Hepatocyte (in vitro differentiated cells): ENCODE measurements at regions not wholly inside any gene's neighbourhood (a gene's known extent, or its start where the extent isn't known, plus 50 kb on each side); places are given as distances from the start of the nearest gene placed in this dataset.

Experiments used
- DNase-seq: peaks from one replicate; pipeline ENCODE4 v3.0.0-alpha.2; 2016; ENCODE audit warnings: low spot score
- H2AFZ ChIP-seq: fragments of 200-600 bp; sonication (generic); 2 replicates; pipeline ENCODE4 v1.6.0; 2016; ENCODE audit warnings: antibody characterized with exemption, mild to moderate bottlenecking
- H3K27ac ChIP-seq: fragments of 200-600 bp; sonication (generic); 2 replicates; pipeline ENCODE4 v1.5.1; 2016; ENCODE audit warnings: mild to moderate bottlenecking
- H3K27me3 ChIP-seq: fragments of 200-600 bp; sonication (generic); 2 replicates; pipeline ENCODE4 v1.6.1; 2016
- H3K36me3 ChIP-seq: fragments of 200-600 bp; sonication (generic); replicated peaks from 2 replicates; pipeline ENCODE4 v1.5.1; 2016; ENCODE audit warnings: low read depth; ENCODE audit not compliant: insufficient read depth
- H3K4me1 ChIP-seq: fragments of 200-600 bp; sonication (generic); 2 replicates; pipeline ENCODE4 v1.5.1; 2016; ENCODE audit warnings: mild to moderate bottlenecking, moderate library complexity; ENCODE audit not compliant: insufficient read depth
- H3K4me2 ChIP-seq: fragments of 200-600 bp; sonication (generic); 2 replicates; pipeline ENCODE4 v1.6.0; 2016
- H3K4me3 ChIP-seq: fragments of 200-600 bp; sonication (generic); 2 replicates; pipeline ENCODE4 v1.5.1; 2016; ENCODE audit warnings: mild to moderate bottlenecking
- H3K79me2 ChIP-seq: fragments of 200-600 bp; sonication (generic); 2 replicates; pipeline ENCODE4 v1.6.0; 2017; ENCODE audit warnings: mild to moderate bottlenecking
- H3K9me2 ChIP-seq: fragments of 200-600 bp; sonication (generic); replicated peaks from 2 replicates; pipeline ENCODE4 v1.6.0; 2017; ENCODE audit warnings: mild to moderate bottlenecking; ENCODE audit not compliant: insufficient read depth
- H3K9me3 ChIP-seq: fragments of 200-600 bp; sonication (generic); 2 replicates; pipeline ENCODE4 v1.5.1; 2016; ENCODE audit warnings: low read depth, mild to moderate bottlenecking
- H4K20me1 ChIP-seq: fragments of 200-600 bp; sonication (generic); 2 replicates; pipeline ENCODE4 v1.6.0; 2016; ENCODE audit warnings: mild to moderate bottlenecking; ENCODE audit not compliant: insufficient read depth, poor library complexity, severe bottlenecking
- CTCF ChIP-seq: fragments of 200-600 bp; sonication (generic); IDR thresholded peaks from 2 replicates; pipeline ENCODE4 v1.5.1; 2016; ENCODE audit warnings: antibody characterized with exemption, mild to moderate bottlenecking; ENCODE audit not compliant: poor library complexity
- EZH2 ChIP-seq: fragments of 200-600 bp; sonication (generic); IDR thresholded peaks from 2 replicates; pipeline ENCODE4 v1.6.1; 2016; ENCODE audit warnings: antibody characterized with exemption, mild to moderate bottlenecking, borderline replicate concordance
- EZH2phosphoT487 ChIP-seq: fragments of 200-600 bp; sonication (generic); IDR thresholded peaks from one replicate; pipeline ENCODE4 v1.6.1; 2018; ENCODE audit warnings: antibody characterized with exemption, mild to moderate bottlenecking, low read depth, moderate library complexity; ENCODE audit not compliant: unreplicated experiment, severe bottlenecking
- WGBS: methylation state at CpG from one replicate; pipeline ENCODE4 v1.1.6; 2016; ENCODE audit warnings: low lambda C conversion rate; ENCODE audit errors: missing lambda C conversion rate; 5-methylcytosine and 5-hydroxymethylcytosine counted together

- TF ChIP-seq EZH2, result no peak
- no peak for TF ChIP-seq EZH2phosphoT487
- no peak for TF ChIP-seq CTCF
- 68% methylated on average over 1 of the region's 1 CpG for WGBS
Observed at GRCh38 chr3:116977441-116977840, 267.9 kb downstream of the TUSC7 start.

GRCh38 chr3:116980099-116980498, 270.5 kb downstream of the TUSC7 start:
- Histone ChIP-seq H3K4me2 (no peak overlapping the region), H3K36me3 (no peaks in the 10 kb centered on the region), H3K9me3 (no peaks in the 10 kb centered on the region), H3K4me3 (no peak overlapping the region), H4K20me1 (no peaks in the 10 kb centered on the region), H2AFZ (no peak overlapping the region), H3K79me2 (no peaks in the 10 kb centered on the region), H3K27me3 (no peaks in the 10 kb centered on the region), H3K4me1 (no peaks in the 10 kb centered on the region), H3K9me2 (no peaks in the 10 kb centered on the region), H3K27ac (no peak overlapping the region)
- no peak for TF ChIP-seq CTCF
- no peak for TF ChIP-seq EZH2
- TF ChIP-seq EZH2phosphoT487, result no peak
- no peak for DNase-seq
- WGBS, result 55% methylated on average over 3 of the region's 3 CpGs

More at GRCh38 chr3:116977441-116977840, 267.9 kb downstream of the TUSC7 start:
- no peak overlapping the region for H3K4me2 ChIP-seq
- H4K20me1 ChIP-seq, result no peaks in the 10 kb centered on the region
- no peaks in the 10 kb centered on the region for H3K27me3 ChIP-seq
- H3K36me3 ChIP-seq, result no peaks in the 10 kb centered on the region
- H3K9me3 ChIP-seq, result no peaks in the 10 kb centered on the region
- no peaks in the 10 kb centered on the region for H3K9me2 ChIP-seq
- no peak for DNase-seq
- H3K4me3 ChIP-seq, result no peak overlapping the region
- no peaks in the 10 kb centered on the region for H3K4me1 ChIP-seq
- H2AFZ ChIP-seq, result no peak overlapping the region
- no peaks in the 10 kb centered on the region for H3K79me2 ChIP-seq
- no peak overlapping the region for H3K27ac ChIP-seq

GRCh38 chr3:116981089-116981488, 271.5 kb downstream of the TUSC7 start:
- DNase-seq, result no peak

More at GRCh38 chr3:116981089-116981488, 271.5 kb downstream of the TUSC7 start:
- Histone ChIP-seq H2AFZ (no peak overlapping the region), H3K4me3 (no peak overlapping the region), H3K9me2 (no peaks in the 10 kb centered on the region), H4K20me1 (no peaks in the 10 kb centered on the region), H3K9me3 (no peaks in the 10 kb centered on the region), H3K36me3 (no peaks in the 10 kb centered on the region), H3K79me2 (no peaks in the 10 kb centered on the region), H3K27me3 (no peaks in the 10 kb centered on the region), H3K27ac (no peak overlapping the region), H3K4me2 (no peak overlapping the region), H3K4me1 (no peaks in the 10 kb centered on the region)
- WGBS, result 83% methylated on average over 5 of the region's 5 CpGs
- no peak for TF ChIP-seq EZH2
- no peak for TF ChIP-seq EZH2phosphoT487
- TF ChIP-seq CTCF, result no peak
